ENCODE measurements at regions not wholly inside any gene's neighbourhood (a gene's known extent, or its start where the extent isn't known, plus 50 kb on each side); places are given as distances from the start of the nearest gene placed in this dataset.
"Not testable (repeated sequence)": the region's sequence is repeated elsewhere in the genome, so short reads cannot be mapped to it uniquely, and the experiment has no call there.

DNA sequence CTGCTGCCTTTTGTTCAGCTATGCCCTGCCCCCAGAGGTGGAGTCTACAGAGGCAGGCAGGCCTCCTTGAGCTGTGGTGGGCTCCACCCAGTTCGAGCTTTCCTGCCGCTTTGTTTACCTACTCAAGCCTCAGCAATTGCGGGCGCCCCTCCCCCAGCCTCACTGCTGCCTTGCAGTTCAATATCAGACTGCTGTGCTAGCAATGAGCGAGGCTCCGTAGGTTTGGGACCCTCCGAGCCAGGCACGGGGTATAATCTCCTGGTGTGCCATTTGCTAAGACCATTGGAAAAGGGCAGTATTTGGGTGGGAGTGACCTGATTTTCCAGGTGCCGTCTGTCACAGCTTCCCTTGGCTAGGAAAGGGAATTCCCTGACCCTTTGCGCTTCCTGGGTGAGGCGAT is 51.9 kb downstream of the DIPK2A start:
- H3K4me3 Mint-ChIP-seq; CTCF ChIA-PET; DNase-seq; H3K9me3 Mint-ChIP-seq (ENCODE audit: insufficient read depth); ATAC-seq; H3K4me1 Mint-ChIP-seq (ENCODE audit: low read depth); H3K36me3 Mint-ChIP-seq (ENCODE audit: low read depth); H3K27ac Mint-ChIP-seq; POLR2A ChIA-PET; H3K27me3 Mint-ChIP-seq (ENCODE audit: low read depth): not testable (repeated sequence)

DNA sequence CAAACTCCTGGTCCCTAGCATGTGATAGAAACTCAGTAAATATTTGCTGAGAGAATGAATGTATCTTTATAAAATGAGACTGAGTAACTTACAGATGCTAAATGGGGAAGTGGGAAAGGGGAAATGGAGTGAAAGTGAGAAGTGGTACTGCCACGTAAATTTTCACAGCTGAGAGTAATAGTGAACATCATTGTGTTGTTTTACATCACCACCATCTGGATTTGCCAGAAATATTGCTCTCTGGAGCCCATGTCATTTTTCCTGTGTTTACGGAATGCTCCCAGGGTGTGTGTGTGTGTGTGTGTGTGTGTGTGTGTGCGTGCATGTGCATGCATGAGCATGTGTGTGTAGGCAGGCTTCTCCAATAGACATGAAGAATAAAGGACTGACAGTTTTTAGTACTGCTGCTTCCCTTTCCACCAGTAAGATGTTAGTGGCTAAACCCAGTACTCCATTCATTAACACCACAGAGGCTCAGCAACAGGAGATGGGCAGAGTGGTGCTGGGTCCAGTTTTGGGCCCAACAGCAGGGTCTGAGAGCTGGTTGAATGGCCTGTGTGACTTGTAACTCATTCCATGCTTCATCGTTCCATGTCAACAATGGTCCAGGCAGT is 57.3 kb downstream of the DIPK2A start:
- ChIA-PET CTCF (no interaction called here), POLR2A (no interaction called here)
- Mint-ChIP-seq H3K4me1 (ENCODE audit: low read depth) (peaks cover 5% of the 10 kb centered on the region), H3K9me3 (ENCODE audit: insufficient read depth) (peaks cover 6% of the 10 kb centered on the region), H3K36me3 (ENCODE audit: low read depth) (no peaks in the 10 kb centered on the region), H3K4me3 (no peak overlapping the region), H3K27ac (no peak overlapping the region), H3K27me3 (ENCODE audit: low read depth) (peaks cover 3% of the 10 kb centered on the region)
- no peak for ATAC-seq
- DNase-seq: no peak

GRCh38 chr3:144029769-144030168 is 58.1 kb downstream of the DIPK2A start:
- no peak overlapping the region for H3K27ac Mint-ChIP-seq
- H3K4me1 Mint-ChIP-seq (ENCODE audit: low read depth): peaks cover 5% of the 10 kb centered on the region
- CTCF ChIA-PET: no interaction called here
- DNase-seq (no peak), ATAC-seq (no peak)
- no peaks in the 10 kb centered on the region for H3K36me3 Mint-ChIP-seq (ENCODE audit: low read depth)
- peaks cover 3% of the 10 kb centered on the region for H3K27me3 Mint-ChIP-seq (ENCODE audit: low read depth)
- POLR2A ChIA-PET: no interaction called here
- H3K9me3 Mint-ChIP-seq (ENCODE audit: insufficient read depth): no peaks in the 10 kb centered on the region
- H3K4me3 Mint-ChIP-seq: no peak overlapping the region

GRCh38 chr3:144031938-144032337 is 60.3 kb downstream of the DIPK2A start:
- Mint-ChIP-seq H3K36me3 (ENCODE audit: low read depth) (no peaks in the 10 kb centered on the region), H3K27me3 (ENCODE audit: low read depth) (no peaks in the 10 kb centered on the region), H3K4me3 (no peak overlapping the region), H3K4me1 (ENCODE audit: low read depth) (peaks cover 7% of the 10 kb centered on the region), H3K9me3 (ENCODE audit: insufficient read depth) (no peaks in the 10 kb centered on the region), H3K27ac (no peak overlapping the region)
- no peak for ATAC-seq
- CTCF ChIA-PET: no interaction called here
- no peak for DNase-seq
- POLR2A ChIA-PET: no interaction called here

- no peaks in the 10 kb centered on the region for H3K27me3 Mint-ChIP-seq (ENCODE audit: low read depth)
- CTCF ChIA-PET: no interaction called here
- no peak overlapping the region for H3K27ac Mint-ChIP-seq
- ATAC-seq (no peak), DNase-seq (no peak)
- no peak overlapping the region for H3K4me3 Mint-ChIP-seq
- H3K9me3 Mint-ChIP-seq (ENCODE audit: insufficient read depth): no peaks in the 10 kb centered on the region
- H3K36me3 Mint-ChIP-seq (ENCODE audit: low read depth): no peaks in the 10 kb centered on the region
- POLR2A ChIA-PET: interaction anchor here (0.6 to 1.7 kb wide), 2 partner anchors 28 to 61 kb away, joined by 3 to 6 read pairs; partner anchors contain the start of gene DIPK2A
- peaks cover 7% of the 10 kb centered on the region for H3K4me1 Mint-ChIP-seq (ENCODE audit: low read depth)
These were observed 61.1 kb downstream of the DIPK2A start for GRCh38 chr3:144032531-144033239.

GRCh38 chr3:144033240-144033589 is 61.6 kb downstream of the DIPK2A start:
- no peak overlapping the region for H3K27ac Mint-ChIP-seq
- H3K36me3 Mint-ChIP-seq (ENCODE audit: low read depth): no peaks in the 10 kb centered on the region
- H3K9me3 Mint-ChIP-seq (ENCODE audit: insufficient read depth): no peaks in the 10 kb centered on the region
- ChIA-PET POLR2A (interaction anchor here (0.6 to 1.7 kb wide), 2 partner anchors 27 to 61 kb away, joined by 3 to 6 read pairs; partner anchors contain the start of gene DIPK2A), CTCF (no interaction called here)
- H3K4me1 Mint-ChIP-seq (ENCODE audit: low read depth): peaks cover 7% of the 10 kb centered on the region
- H3K4me3 Mint-ChIP-seq: no peak overlapping the region
- ATAC-seq: no peak
- no peak for DNase-seq
- no peaks in the 10 kb centered on the region for H3K27me3 Mint-ChIP-seq (ENCODE audit: low read depth)

GRCh38 chr3:144033863-144034262 is 62.2 kb downstream of the DIPK2A start:
- ChIA-PET CTCF (no interaction called here), POLR2A (interaction anchor here (1.7 kb wide), 1 partner anchor 62 kb away, joined by 6 read pairs; the partner anchor contains the start of gene DIPK2A)
- Mint-ChIP-seq H3K9me3 (ENCODE audit: insufficient read depth) (no peaks in the 10 kb centered on the region), H3K27me3 (ENCODE audit: low read depth) (no peaks in the 10 kb centered on the region), H3K27ac (no peak overlapping the region), H3K4me1 (ENCODE audit: low read depth) (peaks cover 7% of the 10 kb centered on the region), H3K4me3 (no peak overlapping the region), H3K36me3 (ENCODE audit: low read depth) (no peaks in the 10 kb centered on the region)
- no peak for ATAC-seq
- DNase-seq: no peak

- Mint-ChIP-seq H3K4me1 (ENCODE audit: low read depth) (peaks cover 7% of the 10 kb centered on the region), H3K27me3 (ENCODE audit: low read depth) (no peaks in the 10 kb centered on the region), H3K9me3 (ENCODE audit: insufficient read depth) (no peaks in the 10 kb centered on the region), H3K4me3 (no peak overlapping the region), H3K27ac (no peak overlapping the region), H3K36me3 (ENCODE audit: low read depth) (no peaks in the 10 kb centered on the region)
- CTCF ChIA-PET: no interaction called here
- DNase-seq (no peak), ATAC-seq (no peak)
- POLR2A ChIA-PET: no interaction called here
These were observed 63.2 kb downstream of the DIPK2A start for GRCh38 chr3:144034715-144035290.

DNA sequence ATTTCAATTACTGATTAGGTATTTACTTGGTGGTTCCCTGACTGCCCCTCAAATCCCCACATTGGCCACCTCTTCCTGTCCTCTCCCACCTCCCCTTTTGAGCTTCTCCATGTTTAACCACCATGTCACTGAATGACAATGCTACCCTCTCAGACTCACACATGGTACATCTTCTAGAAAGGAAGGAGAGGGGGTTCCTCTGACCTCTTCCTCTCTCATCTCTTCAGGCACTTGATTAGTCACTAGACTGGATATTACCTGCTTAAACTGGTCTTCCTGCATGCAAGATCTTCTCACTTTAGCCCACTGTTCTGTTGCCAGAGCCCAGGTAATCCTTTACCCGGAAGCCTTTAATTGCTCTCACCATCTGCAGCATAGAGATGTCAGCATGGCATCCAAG is 64.9 kb downstream of the DIPK2A start:
- DNase-seq (no peak), ATAC-seq (no peak)
- POLR2A ChIA-PET: no interaction called here
- H3K27me3 Mint-ChIP-seq (ENCODE audit: low read depth): no peaks in the 10 kb centered on the region
- CTCF ChIA-PET: no interaction called here
- no peaks in the 10 kb centered on the region for H3K9me3 Mint-ChIP-seq (ENCODE audit: insufficient read depth)
- H3K36me3 Mint-ChIP-seq (ENCODE audit: low read depth): no peaks in the 10 kb centered on the region
- H3K4me1 Mint-ChIP-seq (ENCODE audit: low read depth): peaks cover 7% of the 10 kb centered on the region
- H3K27ac Mint-ChIP-seq: no peak overlapping the region
- H3K4me3 Mint-ChIP-seq: no peak overlapping the region

DNA sequence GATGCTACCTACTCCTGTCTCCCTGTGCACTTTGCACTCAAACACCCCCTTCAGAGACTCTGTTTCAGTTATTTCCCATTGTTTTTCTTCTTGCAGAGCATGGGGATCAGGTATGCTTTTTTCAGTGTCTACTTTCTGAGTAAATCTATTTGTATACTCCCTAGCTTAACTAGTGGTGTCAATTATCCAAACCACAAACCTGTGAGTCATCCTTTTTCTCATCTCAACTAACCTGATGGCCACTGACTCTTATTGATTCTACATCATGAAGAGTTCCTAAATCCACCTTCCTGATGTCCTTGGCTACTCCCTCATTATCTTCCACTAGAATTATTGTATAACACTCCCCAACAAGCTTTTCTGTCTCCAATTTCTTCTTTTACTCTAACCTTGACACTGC is 68.0 kb downstream of the DIPK2A start:
- ChIA-PET CTCF (no interaction called here), POLR2A (no interaction called here)
- H3K36me3 Mint-ChIP-seq (ENCODE audit: low read depth): no peaks in the 10 kb centered on the region
- DNase-seq (no peak), ATAC-seq (no peak)
- peaks cover 2% of the 10 kb centered on the region for H3K4me1 Mint-ChIP-seq (ENCODE audit: low read depth)
- H3K27ac Mint-ChIP-seq: no peak overlapping the region
- H3K9me3 Mint-ChIP-seq (ENCODE audit: insufficient read depth): no peaks in the 10 kb centered on the region
- H3K4me3 Mint-ChIP-seq: no peak overlapping the region
- H3K27me3 Mint-ChIP-seq (ENCODE audit: low read depth): peaks cover 4% of the 10 kb centered on the region

GRCh38 chr3:144041960-144042556 is 70.4 kb downstream of the DIPK2A start:
- H3K27me3 Mint-ChIP-seq (ENCODE audit: low read depth): peaks cover 4% of the 10 kb centered on the region
- DNase-seq (no peak), ATAC-seq (no peak)
- no peaks in the 10 kb centered on the region for H3K9me3 Mint-ChIP-seq (ENCODE audit: insufficient read depth)
- no peaks in the 10 kb centered on the region for H3K4me1 Mint-ChIP-seq (ENCODE audit: low read depth)
- H3K4me3 Mint-ChIP-seq: no peak overlapping the region
- no peaks in the 10 kb centered on the region for H3K36me3 Mint-ChIP-seq (ENCODE audit: low read depth)
- no peak overlapping the region for H3K27ac Mint-ChIP-seq
- ChIA-PET POLR2A (no interaction called here), CTCF (no interaction called here)

DNA sequence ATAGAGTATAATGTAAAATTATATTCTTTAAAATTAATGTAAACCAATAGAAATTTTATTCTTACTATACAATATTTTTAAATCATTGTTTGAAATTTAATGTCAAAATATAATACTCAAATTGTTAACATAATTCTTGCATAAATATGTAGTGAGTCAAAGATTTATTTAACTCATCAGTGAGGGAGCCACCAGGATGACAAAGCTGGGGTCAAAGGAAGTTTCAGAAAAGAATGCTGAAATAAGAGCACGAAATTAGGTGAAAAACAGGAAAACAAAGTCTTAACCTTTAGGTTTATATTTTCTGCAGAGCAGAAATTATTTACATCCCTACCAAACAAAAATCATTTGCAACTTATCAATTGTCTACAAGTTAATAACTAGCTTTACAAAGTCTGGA is 74.1 kb downstream of the DIPK2A start:
- ATAC-seq: no peak
- Mint-ChIP-seq H3K4me1 (ENCODE audit: low read depth) (no peaks in the 10 kb centered on the region), H3K4me3 (no peak overlapping the region), H3K9me3 (ENCODE audit: insufficient read depth) (no peaks in the 10 kb centered on the region), H3K36me3 (ENCODE audit: low read depth) (no peaks in the 10 kb centered on the region), H3K27ac (no peak overlapping the region), H3K27me3 (ENCODE audit: low read depth) (peaks cover 6% of the 10 kb centered on the region)
- CTCF ChIA-PET: no interaction called here
- DNase-seq: no peak
- POLR2A ChIA-PET: no interaction called here
